Ovary (tissue), 7 donors: ENCODE measurements at regions not wholly inside any gene's neighbourhood (a gene's known extent, or its start where the extent isn't known, plus 50 kb on each side); places are given as distances from the start of the nearest gene placed in this dataset.
"Not testable (repeated sequence)": the region's sequence is repeated elsewhere in the genome, so short reads cannot be mapped to it uniquely, and the experiment has no call there.

Experiments
- DNase-seq, 5 donors: peaks; one replicate each; pipeline ENCODE4 v3.0.0-alpha.2; 2019 to 2020
- H3K27ac ChIP-seq, 2 donors: fragments of 200-600 bp; one replicate each; pipeline versions ENCODE4 v1.5.1 to v1.8.0; 2019 to 2022
- H3K27me3 ChIP-seq: fragments of 200-600 bp; one replicate; pipeline ENCODE4 v1.8.0; 2022
- H3K36me3 ChIP-seq: fragments of 200-600 bp; sonication (generic); one replicate; pipeline ENCODE4 v1.5.1; 2019
- H3K4me1 ChIP-seq: one replicate; pipeline ENCODE4 v1.8.1; 2013; ENCODE audit warnings: mild to moderate bottlenecking, moderate library complexity; ENCODE audit not compliant: insufficient read depth
- H3K4me3 ChIP-seq: fragments of 200-600 bp; sonication (generic); one replicate; pipeline ENCODE4 v1.5.1; 2017
- H3K9me3 ChIP-seq, 2 donors: fragments of 200-600 bp in 1 of 2; sonication (generic) in 1 of 2; one replicate each; pipeline versions ENCODE4 v1.5.1 to v1.8.1; 2013 to 2019; ENCODE audit warnings: mild to moderate bottlenecking in 1 of 2, moderate library complexity in 1 of 2
- CTCF ChIP-seq, 3 donors: fragments of 450-650 bp in 2 of 3; fragments of 200-600 bp in 1 of 3; IDR thresholded peaks; one replicate each; pipeline versions ENCODE4 v1.5.1 to v1.8.0; 2016 to 2022; ENCODE audit warnings: antibody characterized with exemption in 3 of 3, mild to moderate bottlenecking in 1 of 3
- EP300 ChIP-seq: sonication (generic); formaldehyde crosslinking; IDR thresholded peaks from one replicate; pipeline ENCODE4 v1.6.1; 2017; ENCODE audit warnings: antibody characterized with exemption
- POLR2A ChIP-seq: fragments of 450-650 bp; IDR thresholded peaks from one replicate; pipeline ENCODE4 v1.6.1; 2017; ENCODE audit warnings: antibody characterized with exemption, mild to moderate bottlenecking, moderate library complexity
- WGBS, 3 donors: extraction: QIAGEN DNeasy Blood & Tissue Kit in 1 of 3; methylation state at CpG; one replicate each; pipeline versions ENCODE4 v1.1.5 to v1.1.7; 2013 to 2017; 5-methylcytosine and 5-hydroxymethylcytosine counted together
- intact Hi-C, 4 donors: fragments of 100-400 bp; cut with DNase I; formaldehyde crosslinking; loops; one replicate each; pipeline versions ENCODE4 v1.11.0 to v1.15.1; 2022 to 2023
- donor health status: DM: no; HTN: no; CAD: no; lungs with moderate emphysema.
- donor health status: DM: no; HTN: no; CAD: no.
- donor health status: Bipolar disorder and iron deficiency.
- donor health status: DM: no; HTN: no; CAD: no.
- donor health status: DM: yes; HTN: yes; CAD: no.

GRCh38 chr12:124222368-124223245 lies 72.3 kb upstream of the RFLNA start:
- intact Hi-C loops: no loop called here
- Histone ChIP-seq H3K9me3 (no peaks in the 10 kb centered on the region), H3K27me3 (no peaks in the 10 kb centered on the region), H3K27ac (no peak overlapping the region), H3K4me1 (no peaks in the 10 kb centered on the region), H3K4me3 (no peak overlapping the region), H3K36me3 (no peaks in the 10 kb centered on the region)
- no peak for TF ChIP-seq POLR2A
- TF ChIP-seq CTCF (IDR thresholded peaks at IDR 0.05): no peak
- TF ChIP-seq EP300: no peak
- DNase-seq: no peak
- WGBS, 3 donors: 74 to 76% (median 75%) methylated on average over 14 of the region's 14 CpGs

- intact Hi-C loops: not testable (repeated sequence)
- 90 to 96% (median 93%) methylated on average over 12 of the region's 12 CpGs for WGBS, 3 donors
Measured at GRCh38 chr12:124223733-124224138, 71.2 kb upstream of the RFLNA start.

GRCh38 chr12:124224535-124225110 lies 70.3 kb upstream of the RFLNA start:
- Histone ChIP-seq H3K4me1 (no peaks in the 10 kb centered on the region), H3K27ac (no peak overlapping the region), H3K9me3 (no peaks in the 10 kb centered on the region), H3K36me3 (no peaks in the 10 kb centered on the region), H3K4me3 (no peak overlapping the region), H3K27me3 (no peaks in the 10 kb centered on the region)
- 67 to 80% (median 73%) methylated on average over 19 of the region's 19 CpGs for WGBS, 3 donors
- no peak for DNase-seq
- intact Hi-C loops: no loop called here
- TF ChIP-seq POLR2A: no peak

More at GRCh38 chr12:124223733-124224138, 71.2 kb upstream of the RFLNA start:
- not testable (repeated sequence) for H3K27me3 ChIP-seq, DNase-seq, H3K4me1 ChIP-seq, H3K9me3 ChIP-seq, H3K4me3 ChIP-seq, H3K27ac ChIP-seq, H3K36me3 ChIP-seq

- H3K9me3 ChIP-seq: no peaks in the 10 kb centered on the region
- no peak for TF ChIP-seq CTCF (IDR thresholded peaks at IDR 0.05)
- no peak for TF ChIP-seq EP300
- TF ChIP-seq POLR2A: no peak
- no peak overlapping the region for H3K4me3 ChIP-seq
- H3K27ac ChIP-seq: no peak overlapping the region
- H3K27me3 ChIP-seq: no peaks in the 10 kb centered on the region
- 82 to 86% (median 84%) methylated on average over 4 of the region's 4 CpGs for WGBS, 3 donors
- H3K36me3 ChIP-seq: no peaks in the 10 kb centered on the region
- no peak for DNase-seq
- no peaks in the 10 kb centered on the region for H3K4me1 ChIP-seq
- intact Hi-C loops: no loop called here
Measured at GRCh38 chr12:124225730-124226129, 69.2 kb upstream of the RFLNA start.

- Histone ChIP-seq H3K27ac (no peak overlapping the region), H3K4me3 (no peak overlapping the region), H3K4me1 (no peaks in the 10 kb centered on the region), H3K27me3 (no peaks in the 10 kb centered on the region), H3K36me3 (no peaks in the 10 kb centered on the region), H3K9me3 (no peaks in the 10 kb centered on the region)
- intact Hi-C loops: no loop called here
- 84 to 87% (median 84%) methylated on average over 25 of the region's 25 CpGs for WGBS, 3 donors
- no peak for DNase-seq
- TF ChIP-seq CTCF (IDR thresholded peaks at IDR 0.05) (no peak), POLR2A (no peak), EP300 (no peak)
Measured at GRCh38 chr12:124227951-124228711, 66.8 kb upstream of the RFLNA start.
